CD4-positive, alpha-beta T cell treated with Interferon alpha-2 for 1 hour (primary cell): ENCODE measurements at regions not wholly inside any gene's neighbourhood (a gene's known extent, or its start where the extent isn't known, plus 50 kb on each side); places are given as distances from the start of the nearest gene placed in this dataset.
"Not testable (repeated sequence)": the region's sequence is repeated elsewhere in the genome, so short reads cannot be mapped to it uniquely, and the experiment has no call there.

ENCODE experiments used
- DNase-seq, 2 donors: peaks; one replicate each; pipeline ENCODE4 v3.0.0-alpha.2; 2020 to 2022

GRCh38 chr6:139705284-139705683, 330.8 kb upstream of the CITED2 start:
- no peak for DNase-seq

DNA sequence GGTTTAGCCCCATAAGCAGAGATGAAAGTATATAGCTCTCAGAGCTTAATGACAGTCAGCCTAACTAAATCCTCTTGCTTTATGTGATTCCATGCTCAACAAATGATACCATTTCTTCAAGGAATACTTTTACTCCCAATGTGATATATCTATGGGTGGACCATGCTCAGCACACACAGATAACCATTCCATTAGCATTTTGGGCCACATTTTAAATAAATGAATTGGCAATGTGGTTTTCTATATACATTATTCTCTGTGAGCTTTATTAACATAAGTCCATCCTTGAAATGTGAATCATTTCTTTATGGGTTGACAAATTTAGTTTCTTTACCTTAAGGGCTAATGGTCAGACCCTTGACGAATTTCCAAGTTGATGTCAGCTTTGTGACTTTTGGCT, 329.3 kb upstream of the CITED2 start:
- no peak for DNase-seq

- DNase-seq: no peak
These were observed 328.3 kb upstream of the CITED2 start for GRCh38 chr6:139702706-139703105.

- DNase-seq: no peak
These were observed 327.2 kb upstream of the CITED2 start for GRCh38 chr6:139701695-139702094.

- no peak for DNase-seq
These were observed 326.6 kb upstream of the CITED2 start for GRCh38 chr6:139701003-139701402.

DNA sequence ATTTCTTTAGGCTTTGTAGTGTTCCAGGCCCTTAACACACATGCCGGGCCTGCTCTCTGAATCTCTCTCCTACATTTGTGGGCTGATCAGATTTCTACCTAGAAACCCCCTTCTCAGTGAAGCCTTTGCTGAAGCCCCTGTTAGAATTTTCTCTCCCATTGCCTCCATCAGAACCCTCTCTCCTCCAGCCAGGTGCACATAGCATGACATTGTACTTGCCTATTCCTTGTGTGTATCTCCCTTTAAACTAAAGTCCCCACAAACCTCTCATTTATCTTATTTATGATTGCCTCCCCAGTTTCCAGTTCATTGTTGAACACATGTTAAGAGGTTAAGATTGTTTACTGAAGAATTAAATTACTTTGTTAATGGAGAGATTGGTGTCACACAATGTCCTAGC, 325.5 kb upstream of the CITED2 start:
- DNase-seq: no peak

GRCh38 chr6:139699335-139699734, 324.9 kb upstream of the CITED2 start:
- DNase-seq: no peak

- no peak for DNase-seq
These were observed 324.2 kb upstream of the CITED2 start for GRCh38 chr6:139698526-139699176.

- DNase-seq: not testable (repeated sequence)
These were observed 323.4 kb upstream of the CITED2 start for GRCh38 chr6:139697856-139698255.

GRCh38 chr6:139696991-139697390, 322.5 kb upstream of the CITED2 start:
- DNase-seq: not testable (repeated sequence)

GRCh38 chr6:139695361-139695760, 320.9 kb upstream of the CITED2 start:
- DNase-seq: no peak

DNA sequence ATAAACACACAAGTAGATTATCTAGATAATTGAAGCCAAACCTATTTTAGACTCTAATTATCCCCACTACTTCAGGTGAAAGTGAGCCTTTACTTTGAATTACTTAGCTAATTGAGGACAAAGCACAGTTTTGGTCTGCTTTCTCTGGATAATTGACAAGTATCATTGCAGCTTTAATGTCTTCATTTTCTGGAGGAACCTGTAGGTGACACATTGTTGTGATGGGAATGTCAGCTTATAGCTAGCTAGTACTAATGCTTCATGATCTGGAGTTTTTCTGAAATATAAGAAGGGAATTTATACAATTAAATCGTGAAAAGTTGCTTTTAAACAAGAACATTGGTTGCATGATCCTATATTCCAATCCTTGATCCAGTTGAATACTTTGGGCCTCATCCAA, 319.3 kb upstream of the CITED2 start:
- no peak for DNase-seq

DNA sequence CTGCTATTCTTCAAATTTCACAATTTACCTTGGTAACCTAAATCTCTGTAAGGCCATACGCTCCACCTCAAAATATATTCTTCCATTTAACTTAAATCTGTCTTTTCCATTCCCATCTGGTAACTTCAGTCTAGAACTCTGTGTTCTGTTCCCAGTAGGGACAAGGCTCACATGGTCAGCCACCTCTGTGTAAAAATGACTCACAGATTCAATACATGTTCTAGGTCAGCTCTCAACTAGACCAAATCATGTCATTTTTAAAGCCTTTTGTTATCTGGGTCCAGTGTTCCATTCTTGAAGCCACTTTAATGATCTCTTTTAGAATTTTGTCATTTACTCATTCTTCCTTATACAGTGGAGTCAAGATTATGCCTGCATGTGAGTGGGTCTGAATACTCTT, 315.6 kb upstream of the CITED2 start:
- no peak for DNase-seq

GRCh38 chr6:139687055-139687454, 312.6 kb upstream of the CITED2 start:
- no peak for DNase-seq

DNA sequence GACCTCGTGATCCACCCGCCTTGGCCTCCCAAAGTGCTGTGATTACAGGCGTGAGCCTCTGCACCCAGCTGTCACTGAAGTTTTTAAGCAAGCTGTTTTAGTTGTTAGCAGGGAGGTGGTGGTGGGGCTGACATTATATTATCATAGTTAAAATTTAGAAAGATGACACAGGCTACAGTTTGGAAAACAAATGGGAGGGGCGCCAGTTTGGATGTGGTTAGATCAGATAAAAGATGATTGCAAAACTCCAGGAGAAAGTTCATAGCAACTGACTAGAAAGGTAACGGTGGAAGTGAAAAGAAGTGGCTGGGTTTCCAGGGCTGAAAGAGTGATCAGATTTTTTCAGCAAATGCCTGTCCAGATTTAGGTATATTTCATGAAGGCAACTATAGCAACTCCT, 311.9 kb upstream of the CITED2 start:
- DNase-seq: no peak

GRCh38 chr6:139685009-139685408, 310.6 kb upstream of the CITED2 start:
- no peak for DNase-seq

DNA sequence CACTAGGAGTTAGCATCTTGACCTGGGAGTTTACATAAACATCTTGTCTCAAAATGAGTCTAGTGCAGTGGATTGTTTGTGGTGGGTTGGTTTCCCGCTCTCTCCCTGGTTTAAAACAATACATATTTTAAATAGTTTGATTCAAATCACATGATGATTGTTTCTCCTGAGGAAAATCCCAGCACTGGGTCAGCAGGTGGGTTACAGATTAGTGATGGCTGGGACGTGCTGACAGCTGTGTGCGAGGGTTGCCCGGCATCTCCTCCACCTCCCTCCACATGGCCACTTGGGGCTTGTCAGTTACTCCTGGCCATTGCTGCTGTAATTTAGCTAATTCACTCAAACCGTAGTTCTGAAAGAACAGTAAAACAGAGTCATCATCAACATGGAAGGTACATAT, 306.4 kb upstream of the CITED2 start:
- no peak for DNase-seq

GRCh38 chr6:139679516-139680179, 305.2 kb upstream of the CITED2 start:
- DNase-seq: no peak

DNA sequence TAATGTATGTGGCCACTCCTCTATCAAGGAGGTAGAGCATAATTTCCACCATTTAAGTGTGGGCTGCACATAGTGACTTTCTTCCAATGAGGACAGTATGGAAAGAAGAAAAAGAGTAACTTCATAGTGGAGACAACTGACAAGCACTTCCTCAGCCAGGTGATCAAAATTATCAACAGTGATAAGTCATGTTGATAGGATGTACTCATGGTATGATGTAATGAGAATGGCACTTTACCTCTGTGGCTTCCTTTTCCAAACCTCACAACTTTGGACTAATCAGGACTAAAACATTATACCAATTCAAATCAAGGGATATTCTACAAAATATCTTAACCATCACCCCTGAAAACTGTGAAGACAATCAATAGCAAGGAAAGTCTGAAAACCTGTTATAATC, 302.3 kb upstream of the CITED2 start:
- DNase-seq: no peak

GRCh38 chr6:139666284-139666683, 291.8 kb upstream of the CITED2 start:
- no peak for DNase-seq

DNA sequence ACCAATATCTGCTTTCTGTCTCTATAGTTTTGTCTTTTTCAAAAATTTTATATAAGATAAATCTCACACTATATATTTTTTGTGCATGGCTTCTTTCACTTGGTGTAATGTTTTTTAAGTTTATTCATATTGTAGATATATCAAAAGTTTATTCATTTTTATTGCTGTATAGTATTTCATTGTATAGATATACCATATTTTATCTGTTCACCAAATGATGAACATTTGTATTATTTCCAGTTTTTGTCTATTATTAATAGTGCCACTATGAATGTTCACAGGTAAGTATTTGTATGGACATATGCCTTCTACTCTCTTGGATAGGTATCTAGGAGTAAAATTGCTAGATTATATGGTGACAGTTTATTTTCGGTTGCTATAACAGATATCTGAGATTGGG, 289.5 kb upstream of the CITED2 start:
- DNase-seq: no peak

- DNase-seq: no peak
These were observed 285.3 kb upstream of the CITED2 start for GRCh38 chr6:139659711-139660110.

DNA sequence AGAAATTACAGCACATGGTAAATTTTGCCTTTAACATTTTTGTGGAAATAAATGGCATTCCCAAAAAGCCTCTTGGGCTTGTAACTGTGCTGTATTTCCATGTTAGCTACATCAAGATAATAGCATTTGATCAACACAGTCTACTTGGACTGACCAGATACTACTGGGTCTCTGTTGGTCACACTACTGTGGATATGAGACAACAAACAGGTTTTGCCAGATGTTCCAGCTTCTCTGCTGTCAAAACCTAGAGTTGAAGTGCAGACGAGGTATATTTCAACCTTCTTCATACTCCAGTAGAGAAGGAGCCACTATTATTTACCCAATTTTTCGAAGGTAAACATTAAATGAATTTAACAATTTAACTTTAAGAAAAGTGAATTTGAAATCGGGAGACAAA, 284.7 kb upstream of the CITED2 start:
- DNase-seq: no peak

DNA sequence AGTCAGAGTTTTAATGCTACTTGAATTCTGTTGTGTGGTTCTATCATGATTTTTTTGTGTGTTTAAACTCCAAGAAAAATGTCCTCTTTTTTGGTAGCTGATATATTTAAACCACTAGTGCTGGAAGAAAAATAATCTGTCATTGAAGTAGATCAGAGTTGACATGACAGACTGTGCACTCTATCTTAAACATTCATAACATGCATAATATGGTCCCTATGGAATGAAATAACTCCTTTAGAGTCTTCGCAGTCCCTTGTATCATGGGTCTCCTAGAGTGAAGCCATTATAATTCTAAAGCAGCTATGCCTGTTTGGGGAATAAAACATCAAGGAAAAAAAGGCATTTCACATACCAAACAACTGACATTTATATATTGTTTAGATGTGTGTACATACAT, 282.7 kb upstream of the CITED2 start:
- DNase-seq: no peak
